A673 (cell line): ENCODE measurements at regions not wholly inside any gene's neighbourhood (a gene's known extent, or its start where the extent isn't known, plus 50 kb on each side); places are given as distances from the start of the nearest gene placed in this dataset.
"Not testable (repeated sequence)": the region's sequence is repeated elsewhere in the genome, so short reads cannot be mapped to it uniquely, and the experiment has no call there.

ENCODE experiments used
- CTCF ChIP-seq: fragments of 300-800, 200-600 bp; sonication (generic); conservative IDR thresholded peaks from 2 replicates; pipeline ENCODE4 v1.5.1; 2017; ENCODE audit warnings: low read depth, mild to moderate bottlenecking, antibody characterized with exemption, low read length, moderate library complexity, mixed read lengths
- EZH2 ChIP-seq: fragments of 200-600 bp; sonication (generic); IDR thresholded peaks from 2 replicates; pipeline ENCODE4 v1.6.1; 2017; ENCODE audit warnings: borderline replicate concordance, low read depth, mild to moderate bottlenecking, mixed read lengths, antibody characterized with exemption, low read length; ENCODE audit not compliant: poor library complexity, severe bottlenecking

GRCh38 chrX:89757767-89758166 is 163.9 kb upstream of the TGIF2LX start:
- peak; percentile 55 for TF ChIP-seq CTCF
- not testable (repeated sequence) for TF ChIP-seq EZH2
